NB4 (cell line): ENCODE measurements at regions not wholly inside any gene's neighbourhood (a gene's known extent, or its start where the extent isn't known, plus 50 kb on each side); places are given as distances from the start of the nearest gene placed in this dataset.

Source experiments
- MYC ChIP-seq: IDR thresholded peaks from 2 replicates; pipeline ENCODE4 v1.6.1; 2011; ENCODE audit warnings: low read depth, low read length
- POLR2A ChIP-seq: IDR thresholded peaks from 2 replicates; pipeline ENCODE4 v1.6.1; 2011; ENCODE audit warnings: mild to moderate bottlenecking; ENCODE audit not compliant: insufficient read length; ENCODE audit errors: extremely low read depth
- TF ChIP-seq, protein P1 (sequence below): IDR thresholded peaks from one replicate; pipeline ENCODE4 v1.5.1; 2012; ENCODE audit warnings: low read depth, low read length

DNA sequence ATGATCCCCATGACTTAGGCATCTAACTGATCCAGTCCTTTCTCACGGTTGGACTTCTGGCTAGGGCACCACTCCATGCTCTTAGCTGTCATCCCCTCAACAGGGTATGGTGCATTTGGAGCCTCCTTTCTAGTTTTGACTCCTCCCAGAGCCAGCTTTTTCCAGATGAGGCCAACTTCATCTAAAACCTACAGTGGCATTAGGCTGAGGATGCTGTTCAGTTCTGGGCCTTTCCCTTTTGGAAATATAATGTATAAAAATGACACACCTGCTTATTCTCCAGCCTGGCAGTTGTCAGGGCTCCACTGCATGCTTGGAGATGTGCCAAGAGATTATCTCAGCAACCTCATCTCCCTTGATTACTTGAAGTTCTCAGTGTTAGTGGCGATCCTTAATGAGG lies 239.7 kb downstream of the EMP1 start:
- TF ChIP-seq POLR2A = no peak
- TF ChIP-seq, protein P1, sequence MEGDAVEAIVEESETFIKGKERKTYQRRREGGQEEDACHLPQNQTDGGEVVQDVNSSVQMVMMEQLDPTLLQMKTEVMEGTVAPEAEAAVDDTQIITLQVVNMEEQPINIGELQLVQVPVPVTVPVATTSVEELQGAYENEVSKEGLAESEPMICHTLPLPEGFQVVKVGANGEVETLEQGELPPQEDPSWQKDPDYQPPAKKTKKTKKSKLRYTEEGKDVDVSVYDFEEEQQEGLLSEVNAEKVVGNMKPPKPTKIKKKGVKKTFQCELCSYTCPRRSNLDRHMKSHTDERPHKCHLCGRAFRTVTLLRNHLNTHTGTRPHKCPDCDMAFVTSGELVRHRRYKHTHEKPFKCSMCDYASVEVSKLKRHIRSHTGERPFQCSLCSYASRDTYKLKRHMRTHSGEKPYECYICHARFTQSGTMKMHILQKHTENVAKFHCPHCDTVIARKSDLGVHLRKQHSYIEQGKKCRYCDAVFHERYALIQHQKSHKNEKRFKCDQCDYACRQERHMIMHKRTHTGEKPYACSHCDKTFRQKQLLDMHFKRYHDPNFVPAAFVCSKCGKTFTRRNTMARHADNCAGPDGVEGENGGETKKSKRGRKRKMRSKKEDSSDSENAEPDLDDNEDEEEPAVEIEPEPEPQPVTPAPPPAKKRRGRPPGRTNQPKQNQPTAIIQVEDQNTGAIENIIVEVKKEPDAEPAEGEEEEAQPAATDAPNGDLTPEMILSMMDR = no peak
- no peak for TF ChIP-seq MYC
